GM18511 (cell line): ENCODE measurements at regions not wholly inside any gene's neighbourhood (a gene's known extent, or its start where the extent isn't known, plus 50 kb on each side); places are given as distances from the start of the nearest gene placed in this dataset.
"Not testable (repeated sequence)": the region's sequence is repeated elsewhere in the genome, so short reads cannot be mapped to it uniquely, and the experiment has no call there.

Experiments
- ATAC-seq: cut with Tn5 transposase; IDR thresholded peaks from one replicate; pipeline ENCODE4 v1.9.1; 2021; ENCODE audit warnings: mild to moderate bottlenecking, moderate library complexity; ENCODE audit not compliant: unreplicated experiment

DNA sequence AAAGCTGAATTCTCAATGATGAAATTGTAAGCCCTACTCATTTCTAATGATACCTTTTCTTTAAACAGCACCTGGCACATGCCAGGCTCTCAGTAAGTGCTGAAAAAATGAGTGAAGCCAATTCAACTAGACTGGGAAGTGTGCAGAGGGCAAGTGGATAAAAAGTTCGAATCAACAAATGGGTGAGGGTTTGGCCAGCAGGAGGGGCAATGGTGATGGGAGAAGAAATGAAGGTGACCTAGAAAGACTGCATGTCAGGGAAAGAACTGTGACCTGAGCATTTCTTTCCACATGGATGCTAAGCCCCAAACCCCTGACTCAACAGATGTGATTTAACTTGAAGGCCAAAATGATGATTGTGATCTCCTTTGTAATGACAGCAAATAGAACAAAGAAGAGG is 54.6 kb downstream of the DKK1 start:
- ATAC-seq = no peak

DNA sequence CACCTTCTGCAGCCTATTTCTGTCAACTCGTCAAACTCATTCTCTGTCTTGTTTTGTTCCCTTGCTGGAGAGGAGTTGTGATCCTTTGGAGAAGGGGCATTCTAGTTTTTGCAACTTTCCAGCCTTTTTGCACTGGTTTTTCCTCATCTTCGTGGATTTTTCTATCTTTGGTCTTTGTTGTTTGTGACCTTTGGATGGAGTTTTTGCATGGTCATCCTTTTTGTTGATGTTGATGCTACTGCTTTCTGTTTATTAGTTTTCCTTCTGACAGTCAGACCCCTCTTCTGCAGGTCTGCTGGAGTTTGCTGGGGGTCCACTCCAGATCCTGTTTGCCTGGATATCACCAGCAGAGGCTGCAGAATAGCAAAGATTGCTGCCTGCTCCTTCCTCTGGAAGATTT is 60.1 kb downstream of the DKK1 start:
- ATAC-seq = not testable (repeated sequence)

DNA sequence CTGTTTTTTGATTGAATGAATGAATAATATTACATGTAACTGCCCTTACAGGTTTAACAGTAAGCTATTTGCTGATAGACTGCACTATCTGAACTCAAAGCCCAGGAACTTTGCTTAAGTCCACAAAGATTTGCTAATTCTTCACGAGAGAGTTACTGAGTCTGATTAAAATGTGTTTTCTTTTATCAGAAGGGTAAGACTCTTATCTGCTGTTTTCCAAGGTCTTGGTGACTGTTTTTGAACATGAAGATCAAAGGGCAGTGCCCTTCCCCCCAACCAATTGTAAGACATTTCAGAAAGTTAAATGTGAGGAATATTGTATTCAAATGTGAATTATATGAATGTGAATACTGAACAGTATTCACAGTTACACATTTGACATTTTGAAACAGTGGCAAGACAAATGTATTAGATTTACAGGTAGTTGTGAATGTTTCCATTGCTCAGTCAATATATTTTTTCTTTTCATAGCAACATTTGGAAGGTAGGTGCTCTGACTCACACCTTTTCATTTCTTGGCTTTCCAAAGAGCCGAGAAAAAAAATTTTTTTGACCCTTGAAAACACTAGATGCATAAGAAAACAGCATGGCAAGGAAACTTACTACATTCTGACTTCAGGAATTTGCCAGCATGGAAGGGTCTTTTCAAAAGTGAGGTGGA is 62.7 kb downstream of the DKK1 start:
- no peak for ATAC-seq

DNA sequence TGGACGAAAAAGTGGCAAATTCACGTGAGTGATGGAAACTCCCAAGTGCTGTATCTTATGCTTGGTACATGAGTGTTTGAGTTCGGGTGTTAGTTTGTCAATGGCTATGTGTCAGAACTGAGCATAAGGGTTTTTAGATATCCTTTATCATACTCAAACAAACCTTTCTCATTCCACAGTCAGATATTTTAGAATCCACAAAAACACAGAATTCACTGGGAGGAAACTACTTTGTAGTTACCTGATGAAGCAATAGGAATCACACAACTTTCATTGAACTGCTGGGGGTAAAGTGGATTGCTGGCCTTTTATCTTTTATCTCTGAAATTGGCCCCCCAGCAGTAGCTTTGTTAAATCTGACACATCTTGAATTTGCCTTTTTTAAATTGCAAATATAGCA is 64.0 kb downstream of the DKK1 start:
- ATAC-seq = no peak

DNA sequence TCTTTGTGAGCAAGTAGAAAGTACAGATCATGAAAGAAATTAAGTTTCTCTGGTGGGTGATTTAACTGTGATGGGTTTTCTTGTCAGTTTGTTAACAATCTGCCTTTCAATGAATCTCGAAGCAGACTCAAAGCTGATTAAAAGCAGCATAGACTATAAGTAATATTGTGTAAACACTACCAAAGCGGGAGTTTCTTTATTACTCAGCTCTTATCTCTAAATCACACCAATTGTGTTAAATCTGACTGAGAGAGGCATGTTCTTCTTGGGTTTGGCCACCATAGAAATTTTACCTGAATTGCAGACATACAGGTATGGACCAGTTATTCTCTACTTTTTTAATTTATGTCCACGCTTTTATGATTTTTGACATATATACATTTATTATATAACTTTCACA is 65.2 kb downstream of the DKK1 start:
- no peak for ATAC-seq

DNA sequence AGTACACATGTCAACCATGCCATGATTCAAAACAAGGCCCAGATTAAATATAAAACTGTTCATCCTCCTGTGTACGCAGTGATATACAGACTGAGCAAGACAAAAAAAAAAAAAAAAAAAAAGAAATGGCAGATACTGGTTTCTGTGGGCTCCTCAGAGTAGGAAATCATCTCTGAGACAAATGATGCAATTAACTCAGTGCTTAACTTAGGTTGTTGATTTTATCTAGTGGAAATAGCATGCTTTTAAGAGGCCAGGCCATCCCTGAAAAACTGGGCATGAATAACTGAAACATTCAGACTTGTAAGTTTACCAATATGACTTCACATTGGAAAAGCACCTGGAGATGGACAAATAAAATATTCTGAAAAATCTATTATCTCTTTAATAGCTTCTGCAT is 69.0 kb downstream of the DKK1 start:
- no peak for ATAC-seq

DNA sequence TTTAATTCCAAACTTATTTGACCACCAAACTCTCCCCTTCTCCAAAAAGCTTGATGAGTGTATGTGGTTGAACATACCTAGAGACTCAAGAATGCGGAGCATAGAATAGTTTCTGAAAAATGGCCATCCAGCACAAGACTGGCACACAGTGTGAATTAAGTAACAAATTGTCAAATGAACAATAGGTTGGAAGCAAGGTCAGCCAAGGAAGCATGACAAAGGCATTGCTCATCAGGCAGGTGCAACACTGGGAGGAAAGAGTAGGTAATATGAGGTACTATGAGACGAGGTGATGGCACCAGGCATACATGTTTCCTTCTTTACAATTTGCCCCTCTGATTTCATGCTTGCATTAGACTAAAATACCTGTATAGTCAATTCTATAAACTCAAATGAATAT is 73.7 kb downstream of the DKK1 start:
- no peak for ATAC-seq

DNA sequence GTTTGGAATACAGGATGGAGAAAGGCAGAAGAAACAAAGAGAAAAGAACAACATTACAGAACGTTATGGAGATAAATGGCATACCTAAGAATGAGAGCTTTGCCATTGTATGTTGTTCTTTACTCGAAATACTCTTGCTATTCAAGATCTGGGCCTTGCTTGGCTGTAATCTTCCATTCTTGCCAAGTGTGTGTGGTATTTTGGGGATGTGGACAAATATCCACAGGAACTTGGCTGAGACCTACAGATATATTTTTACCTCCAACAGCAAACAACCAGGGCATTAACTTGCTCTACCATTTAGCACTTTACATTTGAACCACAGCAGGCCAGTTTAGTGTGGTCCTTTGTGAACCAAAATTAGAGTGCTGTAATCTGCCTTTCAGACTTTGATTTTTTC is 76.3 kb downstream of the DKK1 start:
- no peak for ATAC-seq

DNA sequence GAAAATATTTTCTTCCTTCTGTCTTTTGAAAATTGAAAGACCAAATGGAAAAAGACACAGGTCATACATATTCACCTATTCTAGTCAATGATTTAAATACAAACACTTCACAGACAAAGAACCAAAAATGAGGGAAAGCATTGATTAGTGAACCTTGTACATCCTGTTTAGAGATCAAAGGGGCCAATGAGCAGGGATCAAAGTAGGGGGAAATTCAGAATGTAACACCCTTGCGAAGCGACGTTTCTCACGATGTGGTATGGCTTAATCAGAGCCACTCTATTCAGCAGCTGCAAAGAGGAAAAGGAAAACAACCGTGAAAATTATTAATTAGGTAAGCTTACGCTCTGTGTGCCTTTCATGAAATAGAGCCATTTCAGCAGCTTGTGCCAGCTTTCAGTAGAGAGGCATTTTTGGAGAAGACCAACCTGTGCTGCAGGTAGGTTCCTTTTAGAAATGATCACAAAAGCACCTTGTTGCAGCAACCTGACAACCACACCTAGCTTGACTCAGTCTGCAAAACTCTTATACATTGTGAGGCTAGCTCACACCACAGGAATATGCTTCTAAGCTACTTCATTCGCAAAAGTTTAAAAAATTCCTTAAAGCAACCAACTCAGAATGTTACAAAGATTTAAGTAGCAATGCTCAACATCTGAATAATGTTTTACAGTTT is 78.0 kb downstream of the DKK1 start:
- no peak for ATAC-seq

DNA sequence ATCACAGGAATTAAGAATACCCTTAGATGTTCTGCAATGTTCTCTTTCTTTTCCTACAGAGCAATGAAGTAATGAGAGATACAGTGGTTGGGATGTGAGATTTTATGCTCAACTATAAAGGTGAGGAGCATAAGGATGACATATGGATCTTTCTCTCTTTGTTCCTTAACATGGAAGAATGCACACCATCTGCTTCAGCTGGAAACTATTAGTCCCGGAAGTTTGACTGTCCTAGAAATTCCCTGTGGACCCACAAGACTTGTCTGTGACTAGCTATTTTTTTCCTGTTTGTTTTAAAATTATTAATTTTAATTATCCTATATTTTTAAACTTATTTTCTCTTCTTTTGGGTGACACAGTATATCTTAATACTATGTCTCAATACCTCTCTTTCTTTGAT is 80.2 kb downstream of the DKK1 start:
- ATAC-seq = no peak

DNA sequence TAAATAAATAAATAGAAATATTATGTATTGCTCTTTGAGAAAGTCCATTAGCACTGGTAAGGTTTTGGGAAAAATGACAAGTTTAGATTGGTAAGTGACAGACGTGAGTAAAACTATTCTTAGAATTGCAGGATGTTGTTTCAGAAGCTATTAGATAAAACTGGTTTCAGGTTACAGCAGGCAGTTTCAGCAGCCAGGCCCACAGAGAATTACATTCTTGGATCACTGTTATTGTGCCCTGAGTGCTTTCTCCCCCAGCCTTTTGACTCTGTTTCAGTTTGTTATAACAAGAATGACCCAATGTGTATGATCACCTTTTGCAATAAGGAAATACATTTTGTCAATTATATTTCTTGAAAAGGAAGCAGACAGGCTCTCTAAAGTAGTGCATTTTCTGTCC is 86.5 kb downstream of the DKK1 start:
- no peak for ATAC-seq

DNA sequence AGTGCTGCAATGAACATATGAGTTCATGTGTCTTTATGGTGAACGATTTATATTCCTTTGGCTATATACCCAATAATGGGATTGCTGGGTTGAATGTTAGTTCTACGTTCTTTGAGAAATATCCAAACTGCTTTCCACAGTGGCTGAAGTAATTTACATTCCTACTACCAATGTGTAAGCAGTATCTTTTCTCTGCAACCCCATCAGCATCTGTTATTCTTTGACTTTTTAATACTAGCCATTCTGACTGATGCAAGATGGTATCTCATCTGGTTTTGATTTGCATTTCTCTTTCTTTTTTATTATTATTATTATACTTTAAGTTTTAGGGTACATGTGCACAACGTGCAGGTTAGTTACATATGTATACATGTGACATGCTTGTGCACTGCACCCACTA is 89.7 kb downstream of the DKK1 start:
- ATAC-seq = not testable (repeated sequence)

DNA sequence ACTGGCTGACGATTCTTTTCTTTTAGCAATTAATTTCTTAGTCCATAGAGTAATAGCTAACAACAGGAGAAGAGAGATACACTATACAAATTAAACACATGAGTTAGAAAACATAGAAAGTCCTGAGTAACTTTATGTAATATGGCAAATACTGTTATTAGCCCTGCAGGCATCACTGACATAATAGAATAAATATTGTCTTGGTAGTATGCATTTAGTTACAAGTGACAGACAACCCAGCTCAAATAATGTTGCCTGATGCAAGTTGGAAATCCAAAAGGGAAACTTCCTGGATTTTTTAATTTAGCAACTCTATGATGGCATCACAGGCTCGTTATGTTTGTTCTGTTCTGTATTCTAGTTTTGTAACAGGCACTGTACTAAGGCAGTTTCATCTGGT is 95.1 kb downstream of the DKK1 start:
- ATAC-seq = no peak

DNA sequence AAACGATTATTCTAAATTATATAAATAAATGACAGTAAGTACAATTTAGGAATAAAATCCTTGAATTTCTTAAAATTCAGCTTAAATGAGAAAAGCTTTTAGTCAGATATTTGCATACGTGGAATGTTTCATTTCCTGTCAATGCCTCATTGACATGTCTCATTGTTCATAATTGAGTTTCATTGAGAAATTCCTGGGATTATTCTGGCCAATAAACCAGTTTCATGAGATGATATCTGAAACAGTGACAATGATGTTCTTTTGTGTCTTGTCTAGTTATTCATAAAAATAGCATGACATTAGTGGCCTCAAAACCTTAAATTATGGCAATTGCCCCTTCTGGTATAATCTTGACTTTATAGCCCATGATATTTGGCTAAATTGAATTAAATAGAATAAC is 95.8 kb downstream of the DKK1 start:
- no peak for ATAC-seq

DNA sequence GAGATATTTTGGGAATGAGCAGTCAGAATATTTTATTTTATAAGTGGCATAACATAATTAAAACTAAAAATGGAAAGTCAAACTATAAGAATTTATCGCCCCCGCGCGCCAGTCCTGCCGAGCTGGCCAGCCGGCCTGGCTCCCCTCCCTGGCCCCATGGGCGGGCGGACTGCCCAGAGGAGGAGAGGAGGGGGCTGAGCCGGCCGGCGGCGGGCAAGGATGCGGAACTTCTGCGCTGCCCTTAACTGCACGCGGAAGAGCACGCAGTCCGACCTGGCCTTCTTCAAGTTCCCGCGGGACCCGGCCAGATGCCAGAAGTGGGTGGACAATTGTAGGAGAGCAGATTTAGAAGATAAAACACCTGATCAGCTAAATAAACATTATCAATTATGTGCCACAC is 96.8 kb downstream of the DKK1 start:
- ATAC-seq = no peak

DNA sequence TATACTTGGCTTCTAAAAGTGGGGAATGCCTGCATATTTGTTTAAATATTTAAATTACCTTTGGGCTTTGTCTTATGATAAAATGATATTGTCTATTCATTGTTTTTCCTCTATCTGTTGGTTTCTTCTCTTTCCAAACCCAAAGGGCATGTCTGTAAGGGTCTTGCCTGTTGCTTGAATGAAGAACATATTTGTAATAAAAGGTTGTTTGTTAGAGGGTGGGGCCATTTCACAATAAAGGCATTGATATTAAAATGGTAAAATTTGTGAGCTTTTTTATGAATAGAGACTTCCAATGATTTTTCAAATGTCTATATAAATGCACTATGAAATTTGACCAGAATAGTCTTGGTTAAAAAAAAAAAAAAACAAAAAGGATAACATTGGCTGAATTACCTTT is 105.2 kb downstream of the DKK1 start:
- no peak for ATAC-seq

DNA sequence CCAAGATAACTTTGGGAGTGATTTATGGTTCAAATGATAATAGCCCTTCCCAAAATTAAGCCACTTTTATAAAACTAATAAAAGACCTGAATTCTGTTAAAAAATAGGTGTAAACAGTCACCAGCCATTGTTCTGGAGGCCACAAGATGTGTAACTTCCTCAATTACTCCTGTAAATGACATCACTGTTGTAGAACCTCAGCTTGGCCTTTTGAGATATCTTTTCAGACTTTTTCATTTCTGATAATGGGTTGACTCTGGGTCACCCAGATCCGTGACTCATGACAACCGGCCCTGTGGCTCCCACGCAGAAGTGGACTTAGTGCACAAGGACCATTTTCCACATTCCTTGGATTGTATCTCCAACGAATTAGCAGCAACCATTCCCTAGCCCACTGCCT is 106.6 kb downstream of the DKK1 start:
- no peak for ATAC-seq

DNA sequence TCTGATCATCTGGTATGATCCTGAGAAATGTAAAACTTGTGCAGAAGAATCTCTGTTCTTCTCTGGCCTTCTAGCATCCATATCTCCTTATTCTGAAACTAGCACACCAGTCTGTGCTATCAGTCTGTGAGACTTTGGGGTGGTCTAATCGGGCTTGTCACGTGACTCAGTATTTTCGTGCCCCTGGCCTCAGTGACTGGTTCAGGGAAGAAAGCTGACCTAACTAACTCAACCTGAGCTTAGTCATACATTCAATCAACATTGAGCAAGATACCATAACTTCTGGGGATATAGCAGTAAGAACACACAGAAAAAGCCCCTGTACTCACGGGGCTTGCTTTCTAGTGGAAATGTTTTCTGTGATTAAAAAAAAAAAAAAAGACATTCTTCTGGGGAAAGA is 109.3 kb downstream of the DKK1 start:
- ATAC-seq = no peak

DNA sequence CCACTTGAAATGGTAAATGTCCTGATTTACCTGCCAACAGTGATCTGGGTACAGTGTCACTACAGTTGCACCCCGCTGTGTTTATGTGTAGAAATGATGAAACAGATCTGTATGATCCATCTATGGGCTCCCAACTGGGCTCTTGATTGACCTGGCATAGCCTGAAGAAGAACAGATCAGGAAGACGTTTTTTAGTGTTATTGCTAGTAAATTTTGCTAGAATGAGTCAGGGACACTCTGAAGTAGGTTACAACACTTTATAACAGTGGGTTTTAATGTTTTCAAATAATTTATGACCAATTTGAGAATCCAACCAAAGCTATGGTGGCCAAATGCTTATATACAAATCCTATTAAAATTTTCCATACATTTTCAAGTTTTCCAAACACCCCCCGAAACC is 110.3 kb downstream of the DKK1 start:
- no peak for ATAC-seq

DNA sequence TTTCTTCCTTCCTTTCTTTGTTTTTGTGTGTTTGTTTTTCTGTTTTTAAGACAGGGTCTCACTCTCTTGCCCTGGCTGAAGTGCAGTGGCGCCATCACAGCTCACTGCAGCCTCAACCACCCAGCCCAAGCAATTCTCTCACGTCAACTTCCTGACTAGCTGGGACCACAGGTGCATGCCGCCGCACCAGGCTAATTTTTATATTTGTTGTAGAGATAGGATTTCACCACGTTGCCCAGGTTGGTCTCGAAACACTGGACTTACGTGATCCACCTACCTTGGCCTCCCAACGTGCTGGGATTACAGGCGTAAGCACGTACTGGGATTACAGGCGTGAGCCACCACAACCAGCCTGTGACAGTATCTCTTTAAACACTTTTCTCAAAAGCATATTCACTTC is 120.7 kb downstream of the DKK1 start:
- ATAC-seq = no peak

DNA sequence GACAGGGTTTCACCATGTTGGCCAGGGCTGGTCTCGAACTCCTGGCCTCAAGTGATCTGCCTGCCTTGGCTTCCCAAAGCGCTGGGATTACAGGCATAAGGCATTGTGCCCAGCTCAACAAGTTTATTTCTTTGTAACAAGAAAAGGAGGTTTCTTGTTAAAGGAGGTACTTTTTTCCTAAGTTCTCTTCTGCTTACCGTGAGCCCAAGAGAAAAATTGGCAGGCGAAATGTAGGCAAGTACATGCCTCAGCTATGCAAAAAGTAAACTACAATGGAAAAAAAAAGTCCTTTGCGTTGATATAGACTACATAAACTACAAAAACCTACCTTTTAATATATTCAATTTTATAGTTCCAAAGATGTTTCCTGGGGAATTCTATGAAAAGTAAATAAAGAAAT is 122.6 kb downstream of the DKK1 start:
- ATAC-seq = no peak

DNA sequence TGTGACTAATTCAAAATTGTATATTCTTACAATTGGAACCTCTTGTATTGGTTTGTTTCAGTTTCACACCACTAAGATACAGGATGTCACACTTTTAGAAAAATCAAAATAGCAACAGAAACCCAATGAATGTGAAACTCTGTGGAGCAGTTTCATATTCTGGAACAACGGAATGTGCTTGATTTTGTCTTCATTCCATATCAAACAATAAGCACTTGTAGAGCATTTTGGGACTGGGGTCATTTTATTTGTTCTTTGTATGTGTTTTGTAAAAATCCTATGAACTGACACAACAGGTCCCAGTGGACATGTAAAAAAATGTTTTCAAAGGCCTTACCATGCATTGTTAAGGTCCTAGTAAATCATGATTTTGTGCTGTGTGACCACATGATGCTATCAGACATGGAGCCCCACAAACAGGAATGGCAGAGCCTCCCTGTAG is 123.1 kb downstream of the DKK1 start:
- peak; percentile 97 for ATAC-seq

DNA sequence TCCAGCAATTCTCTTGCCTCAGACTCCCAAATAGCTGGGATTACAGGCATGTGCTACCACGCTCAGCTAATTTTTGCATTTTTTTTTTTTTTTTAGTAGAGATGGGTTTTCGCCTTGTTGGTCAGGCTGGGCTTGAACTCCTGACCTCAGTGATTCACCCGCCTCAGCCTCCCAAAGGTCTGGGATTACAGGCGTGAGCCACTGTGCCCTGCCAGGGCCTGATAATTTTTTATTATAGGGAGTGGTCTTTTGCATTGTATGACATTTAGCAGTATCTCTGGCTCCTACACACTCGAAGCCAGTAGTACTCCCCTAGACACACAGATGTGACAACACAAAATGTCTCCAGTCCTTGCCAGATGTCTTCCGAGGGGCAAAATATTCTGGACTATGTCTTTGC is 124.0 kb downstream of the DKK1 start:
- ATAC-seq = no peak
